HG02938 (cell line): ENCODE measurements at regions not wholly inside any gene's neighbourhood (a gene's known extent, or its start where the extent isn't known, plus 50 kb on each side); places are given as distances from the start of the nearest gene placed in this dataset.

Experiments used
- ATAC-seq: cut with Tn5 transposase; IDR thresholded peaks from one replicate; pipeline ENCODE4 v1.9.1; 2021; ENCODE audit warnings: mild to moderate bottlenecking, moderate library complexity; ENCODE audit not compliant: unreplicated experiment

DNA sequence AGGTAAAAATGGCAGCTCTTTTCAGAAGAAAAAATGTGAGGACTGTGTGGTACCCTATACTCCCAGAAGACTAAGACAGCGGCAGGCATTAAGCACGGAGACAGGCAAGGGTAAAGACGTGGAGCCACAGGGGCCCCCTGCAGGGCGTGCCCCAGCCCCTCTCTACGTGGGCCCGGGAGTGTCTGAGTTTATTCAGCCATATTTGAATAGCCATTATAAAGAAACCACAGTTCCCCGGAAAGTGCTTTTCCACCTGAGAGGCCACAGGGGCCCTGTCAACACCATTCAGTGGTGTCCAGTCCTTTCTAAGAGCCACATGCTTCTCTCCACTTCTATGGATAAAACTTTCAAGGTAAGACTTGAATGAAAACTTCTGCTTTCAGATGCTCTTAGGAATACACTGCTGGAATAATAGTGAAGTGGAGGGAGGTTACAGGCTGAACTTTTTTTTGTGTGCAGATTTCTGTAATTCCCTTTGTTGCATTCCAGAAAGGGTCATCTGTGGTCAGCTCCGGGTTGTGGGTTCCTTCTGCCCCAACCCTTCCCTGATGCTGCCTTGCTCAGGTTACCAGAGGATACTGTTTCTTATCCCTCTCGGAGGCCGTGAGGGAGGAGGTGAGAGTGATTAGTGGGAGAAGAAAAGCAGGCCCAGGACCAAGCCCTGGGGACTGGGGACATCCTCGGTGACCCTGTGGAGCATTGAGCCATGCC is 58.4 kb downstream of the SLC25A47 start:
- ATAC-seq = no peak

DNA sequence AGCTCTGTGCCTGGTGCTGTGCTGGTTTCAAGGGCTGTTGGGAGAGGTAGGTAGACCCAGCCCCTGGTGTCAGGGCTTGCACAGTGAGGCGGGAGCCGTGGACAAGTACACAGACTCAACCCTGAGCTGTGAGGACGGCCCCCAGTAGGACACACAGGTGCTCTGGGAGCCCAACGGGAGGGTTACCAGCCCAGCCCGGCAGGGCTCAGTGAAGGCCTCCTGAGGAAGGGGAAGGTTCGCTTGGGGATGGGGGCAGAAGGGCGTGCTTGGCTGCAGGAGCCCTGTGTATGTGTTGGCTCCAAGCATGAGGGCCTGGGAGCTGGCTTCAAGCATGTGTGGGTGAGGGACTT is 58.9 kb downstream of the SLC25A47 start:
- no peak for ATAC-seq

DNA sequence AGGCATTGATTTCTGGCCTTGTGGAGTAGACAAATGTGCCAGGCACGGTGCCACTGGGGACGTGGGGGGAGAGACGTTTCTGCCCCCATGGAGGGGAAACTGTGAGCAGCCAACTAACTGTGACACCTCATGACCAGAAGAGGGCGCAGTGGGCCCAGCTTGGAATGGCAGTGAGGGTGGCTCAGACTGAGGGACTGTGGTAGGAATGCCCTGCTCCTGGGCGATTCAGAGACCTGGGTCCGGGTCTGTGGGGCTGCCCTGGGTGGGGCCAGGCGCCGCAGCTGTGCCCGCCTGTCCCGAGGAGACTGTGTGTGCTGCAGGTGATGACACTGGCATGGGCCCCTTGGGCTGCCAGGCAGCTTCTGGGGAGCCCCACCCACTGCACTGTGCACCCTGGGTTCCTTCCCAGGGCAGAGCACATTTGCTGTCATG is 60.6 kb downstream of the SLC25A47 start:
- no peak for ATAC-seq

DNA sequence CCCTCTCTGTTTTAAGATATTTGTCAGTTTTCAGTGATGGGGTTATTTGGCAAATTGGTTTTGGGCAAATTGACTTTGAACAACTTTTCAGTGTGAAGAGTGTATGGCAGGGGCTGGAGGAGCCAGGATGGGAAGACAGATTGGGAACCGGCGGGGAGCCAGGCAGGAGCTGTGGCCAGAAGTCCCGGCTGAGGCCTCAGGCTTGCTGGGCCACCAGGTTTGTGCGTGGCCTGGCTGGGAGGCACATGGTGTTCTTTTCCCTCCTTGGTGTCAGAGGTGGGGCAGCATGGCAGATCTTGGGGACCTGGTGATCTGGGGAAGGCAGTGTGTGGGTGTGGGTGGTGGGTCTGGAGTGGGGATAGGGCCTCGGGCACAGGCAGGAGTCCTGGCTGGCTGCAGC is 61.1 kb downstream of the SLC25A47 start:
- no peak for ATAC-seq

- no peak for ATAC-seq
These were observed 62.0 kb downstream of the SLC25A47 start for GRCh38 chr14:100384819-100385813.

- ATAC-seq = no peak
These were observed 63.0 kb downstream of the SLC25A47 start for GRCh38 chr14:100386121-100386520.

DNA sequence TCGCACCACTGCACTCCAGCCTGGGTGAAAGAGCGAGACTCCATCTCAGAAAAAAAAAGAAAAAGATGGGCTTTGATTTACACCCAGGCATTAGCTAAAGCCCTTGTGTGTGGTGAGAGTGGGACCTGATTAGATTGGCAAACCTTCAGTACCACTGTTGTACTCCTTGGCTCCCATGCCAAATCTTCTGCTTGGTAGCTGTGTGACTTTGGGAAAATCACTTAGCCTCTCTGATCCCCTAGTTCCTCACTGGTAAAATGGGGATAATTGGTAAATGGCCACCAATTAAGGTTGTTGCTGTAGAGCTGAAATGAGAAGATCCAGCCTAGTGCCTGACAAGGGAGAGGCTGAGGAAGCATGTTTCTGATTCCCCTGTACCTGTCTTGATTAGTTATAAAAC is 63.7 kb downstream of the SLC25A47 start:
- ATAC-seq = no peak

- ATAC-seq = no peak
These were observed 64.3 kb downstream of the SLC25A47 start for GRCh38 chr14:100387450-100387849.

- no peak for ATAC-seq
These were observed 65.2 kb downstream of the SLC25A47 start for GRCh38 chr14:100388103-100389054.

DNA sequence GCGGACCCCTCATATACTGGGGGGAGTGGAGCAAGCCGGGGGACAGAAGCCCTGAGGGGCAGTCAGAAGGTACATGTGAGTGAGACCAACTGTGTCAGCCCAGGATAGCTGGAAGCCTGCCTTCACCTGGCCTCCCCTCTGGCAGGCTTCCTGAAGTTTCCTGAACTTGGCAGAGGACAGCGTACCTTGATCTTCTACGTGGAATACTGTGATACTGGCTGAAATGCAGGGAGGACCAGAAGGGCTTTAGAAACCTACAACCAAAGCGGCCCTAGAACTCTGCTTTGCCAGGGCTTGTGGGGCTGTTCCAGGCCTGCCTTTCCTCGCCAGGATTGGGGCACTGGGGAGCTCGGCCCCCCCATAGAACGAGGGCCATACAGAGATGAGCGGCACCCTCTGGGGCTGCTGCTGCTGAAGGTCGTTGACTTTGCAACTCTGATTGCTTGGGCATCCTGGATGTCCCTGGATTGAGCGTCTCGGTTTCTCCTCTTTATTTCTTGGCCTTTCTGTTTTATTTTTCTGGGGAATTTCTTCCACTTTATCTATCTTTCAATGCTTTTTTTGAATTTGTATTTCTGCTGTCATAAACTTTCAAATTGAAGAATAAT is 66.5 kb downstream of the SLC25A47 start:
- no peak for ATAC-seq

GRCh38 chr14:100391173-100391572 is 68.0 kb downstream of the SLC25A47 start:
- ATAC-seq = no peak

GRCh38 chr14:100391724-100392123 is 68.6 kb downstream of the SLC25A47 start:
- ATAC-seq = no peak

- ATAC-seq = no peak
These were observed 69.2 kb downstream of the SLC25A47 start for GRCh38 chr14:100392356-100392755.

GRCh38 chr14:100393362-100393761 is 70.2 kb downstream of the SLC25A47 start:
- no peak for ATAC-seq

DNA sequence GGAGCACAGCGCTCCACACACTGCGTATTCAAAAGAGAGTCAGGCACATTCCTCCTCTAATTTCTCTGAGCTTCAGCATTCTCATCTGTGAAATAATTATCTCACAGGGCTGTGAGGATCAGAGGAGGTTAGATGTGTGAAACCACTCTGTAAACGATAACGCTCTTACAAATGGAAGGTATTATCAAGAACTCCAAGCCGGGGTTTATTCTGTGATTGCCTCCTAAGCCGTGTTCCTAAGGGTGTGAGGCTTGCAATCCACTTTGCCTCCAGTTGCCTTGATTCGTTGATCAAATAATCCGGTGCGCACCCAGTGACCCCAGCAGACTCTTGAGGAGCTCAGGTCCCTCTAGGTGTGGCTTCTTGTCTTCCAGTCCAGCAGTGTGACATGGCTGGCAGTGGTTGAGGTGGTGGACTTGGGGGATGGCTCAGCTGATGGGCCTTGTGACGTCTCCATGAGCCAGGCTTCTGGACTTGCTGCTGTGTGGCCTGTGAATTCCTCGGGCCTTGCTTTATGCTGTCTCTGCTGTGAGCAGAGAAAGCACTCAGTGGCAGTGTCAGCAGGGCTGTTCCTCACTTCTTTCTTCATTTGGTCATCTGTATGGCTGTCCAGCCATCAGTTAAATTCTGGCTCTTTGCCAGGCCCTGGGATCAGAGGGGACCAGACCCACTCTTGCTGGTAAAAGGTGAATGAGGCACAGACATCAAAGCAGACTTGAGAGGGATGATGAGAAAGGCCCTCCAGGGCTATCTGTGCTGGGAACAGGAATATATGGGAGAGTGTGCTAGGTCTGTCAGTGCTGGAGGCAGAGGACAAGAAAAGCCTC is 71.0 kb downstream of the SLC25A47 start:
- ATAC-seq = no peak

DNA sequence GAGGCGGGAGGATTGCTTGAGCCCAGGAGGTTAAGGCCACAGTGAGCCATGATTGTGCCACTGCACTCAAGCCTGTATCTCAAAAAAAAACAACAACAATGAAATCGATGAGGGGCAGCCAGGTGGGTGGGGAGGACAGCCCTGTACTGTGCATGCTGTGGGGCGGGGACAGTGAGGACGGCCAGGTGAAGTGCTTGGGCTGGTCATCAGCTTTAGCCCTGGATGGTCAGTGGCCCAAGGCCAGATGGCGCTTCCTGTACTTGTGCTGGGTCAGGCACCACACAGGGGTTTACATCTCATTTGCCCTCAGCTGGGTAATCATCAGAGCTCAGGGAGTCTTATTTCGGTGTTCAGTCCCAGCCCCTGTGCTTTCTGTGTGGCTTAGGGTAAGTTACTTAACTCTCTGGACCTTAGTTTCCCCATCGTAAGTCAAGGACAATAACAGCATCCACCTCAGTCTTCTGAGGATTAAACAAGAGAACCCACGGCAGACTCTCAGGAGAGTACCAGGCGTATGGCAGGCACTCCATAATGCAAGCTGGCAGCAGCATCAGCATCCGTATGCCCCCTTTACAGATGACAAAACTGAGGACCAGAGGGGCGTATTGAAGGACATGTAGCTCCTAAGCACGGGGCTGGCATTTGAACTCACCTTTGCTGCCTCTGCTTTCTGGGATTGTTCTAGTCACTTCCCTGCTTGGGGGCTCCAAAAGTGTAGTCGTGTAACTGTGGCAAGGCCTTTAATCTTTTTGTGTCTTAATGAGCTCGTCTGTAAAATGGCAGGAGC is 71.9 kb downstream of the SLC25A47 start:
- no peak for ATAC-seq

- ATAC-seq = no peak
These were observed 73.2 kb downstream of the SLC25A47 start for GRCh38 chr14:100396266-100396795.

- no peak for ATAC-seq
These were observed 73.9 kb downstream of the SLC25A47 start for GRCh38 chr14:100397005-100397404.

DNA sequence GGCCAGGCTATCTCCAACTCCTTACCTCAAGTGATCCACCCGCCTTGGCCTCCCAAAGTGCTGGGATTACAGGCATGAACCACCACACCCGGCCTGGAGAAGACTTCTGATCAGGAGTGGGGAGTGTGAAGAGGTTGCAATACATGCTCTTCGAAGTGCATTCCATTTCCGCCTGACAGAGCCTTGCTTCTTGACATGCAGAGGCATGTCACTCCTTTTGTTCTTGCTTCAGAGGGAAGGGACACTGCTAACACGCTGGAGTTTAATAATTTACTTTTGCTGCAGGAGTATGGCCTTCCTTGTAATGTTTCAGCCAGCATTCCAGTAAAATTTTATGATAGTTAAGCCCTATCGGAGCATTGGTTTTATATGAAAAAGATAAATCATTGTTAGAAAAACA is 74.9 kb downstream of the SLC25A47 start:
- ATAC-seq = no peak
